ENCODE measurements at regions not wholly inside any gene's neighbourhood (a gene's known extent, or its start where the extent isn't known, plus 50 kb on each side); places are given as distances from the start of the nearest gene placed in this dataset.

DNA sequence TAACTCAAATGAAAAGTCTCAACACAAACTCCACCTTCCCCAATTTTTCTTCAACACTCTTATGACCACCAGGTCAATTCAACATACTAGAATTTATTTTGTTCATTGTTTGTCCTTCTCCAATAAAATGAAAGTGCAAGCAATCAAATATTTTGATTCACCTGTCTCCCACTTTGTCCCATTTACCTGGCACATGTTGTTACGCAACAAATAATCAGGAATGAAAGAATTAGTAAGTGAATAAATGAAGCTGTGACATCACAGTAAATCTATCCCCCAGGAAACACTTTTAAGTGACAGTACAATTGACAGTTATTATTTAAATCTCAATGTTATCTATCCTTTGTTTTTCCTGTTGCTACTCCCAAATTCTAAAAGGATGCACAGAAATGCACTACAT is 393.7 kb upstream of the OPRM1 start:
- TF ChIP-seq, protein P1, sequence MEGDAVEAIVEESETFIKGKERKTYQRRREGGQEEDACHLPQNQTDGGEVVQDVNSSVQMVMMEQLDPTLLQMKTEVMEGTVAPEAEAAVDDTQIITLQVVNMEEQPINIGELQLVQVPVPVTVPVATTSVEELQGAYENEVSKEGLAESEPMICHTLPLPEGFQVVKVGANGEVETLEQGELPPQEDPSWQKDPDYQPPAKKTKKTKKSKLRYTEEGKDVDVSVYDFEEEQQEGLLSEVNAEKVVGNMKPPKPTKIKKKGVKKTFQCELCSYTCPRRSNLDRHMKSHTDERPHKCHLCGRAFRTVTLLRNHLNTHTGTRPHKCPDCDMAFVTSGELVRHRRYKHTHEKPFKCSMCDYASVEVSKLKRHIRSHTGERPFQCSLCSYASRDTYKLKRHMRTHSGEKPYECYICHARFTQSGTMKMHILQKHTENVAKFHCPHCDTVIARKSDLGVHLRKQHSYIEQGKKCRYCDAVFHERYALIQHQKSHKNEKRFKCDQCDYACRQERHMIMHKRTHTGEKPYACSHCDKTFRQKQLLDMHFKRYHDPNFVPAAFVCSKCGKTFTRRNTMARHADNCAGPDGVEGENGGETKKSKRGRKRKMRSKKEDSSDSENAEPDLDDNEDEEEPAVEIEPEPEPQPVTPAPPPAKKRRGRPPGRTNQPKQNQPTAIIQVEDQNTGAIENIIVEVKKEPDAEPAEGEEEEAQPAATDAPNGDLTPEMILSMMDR (IDR thresholded peaks at IDR 0.05; ENCODE audit: low read depth, low read length, missing input control) = no peak
- TF ChIP-seq TAF1 (conservative IDR thresholded peaks at IDR 0.05) = no peak
- no peak for TF ChIP-seq YY1 (IDR thresholded peaks at IDR 0.05)
- TF ChIP-seq RAD21 (IDR thresholded peaks at IDR 0.05) = no peak
- TF ChIP-seq, protein P2, sequence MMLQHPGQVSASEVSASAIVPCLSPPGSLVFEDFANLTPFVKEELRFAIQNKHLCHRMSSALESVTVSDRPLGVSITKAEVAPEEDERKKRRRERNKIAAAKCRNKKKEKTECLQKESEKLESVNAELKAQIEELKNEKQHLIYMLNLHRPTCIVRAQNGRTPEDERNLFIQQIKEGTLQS (IDR thresholded peaks at IDR 0.05) = no peak
- TF ChIP-seq, protein P3, sequence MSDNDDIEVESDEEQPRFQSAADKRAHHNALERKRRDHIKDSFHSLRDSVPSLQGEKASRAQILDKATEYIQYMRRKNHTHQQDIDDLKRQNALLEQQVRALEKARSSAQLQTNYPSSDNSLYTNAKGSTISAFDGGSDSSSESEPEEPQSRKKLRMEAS (IDR thresholded peaks at IDR 0.05) = no peak
- TF ChIP-seq, protein P4, sequence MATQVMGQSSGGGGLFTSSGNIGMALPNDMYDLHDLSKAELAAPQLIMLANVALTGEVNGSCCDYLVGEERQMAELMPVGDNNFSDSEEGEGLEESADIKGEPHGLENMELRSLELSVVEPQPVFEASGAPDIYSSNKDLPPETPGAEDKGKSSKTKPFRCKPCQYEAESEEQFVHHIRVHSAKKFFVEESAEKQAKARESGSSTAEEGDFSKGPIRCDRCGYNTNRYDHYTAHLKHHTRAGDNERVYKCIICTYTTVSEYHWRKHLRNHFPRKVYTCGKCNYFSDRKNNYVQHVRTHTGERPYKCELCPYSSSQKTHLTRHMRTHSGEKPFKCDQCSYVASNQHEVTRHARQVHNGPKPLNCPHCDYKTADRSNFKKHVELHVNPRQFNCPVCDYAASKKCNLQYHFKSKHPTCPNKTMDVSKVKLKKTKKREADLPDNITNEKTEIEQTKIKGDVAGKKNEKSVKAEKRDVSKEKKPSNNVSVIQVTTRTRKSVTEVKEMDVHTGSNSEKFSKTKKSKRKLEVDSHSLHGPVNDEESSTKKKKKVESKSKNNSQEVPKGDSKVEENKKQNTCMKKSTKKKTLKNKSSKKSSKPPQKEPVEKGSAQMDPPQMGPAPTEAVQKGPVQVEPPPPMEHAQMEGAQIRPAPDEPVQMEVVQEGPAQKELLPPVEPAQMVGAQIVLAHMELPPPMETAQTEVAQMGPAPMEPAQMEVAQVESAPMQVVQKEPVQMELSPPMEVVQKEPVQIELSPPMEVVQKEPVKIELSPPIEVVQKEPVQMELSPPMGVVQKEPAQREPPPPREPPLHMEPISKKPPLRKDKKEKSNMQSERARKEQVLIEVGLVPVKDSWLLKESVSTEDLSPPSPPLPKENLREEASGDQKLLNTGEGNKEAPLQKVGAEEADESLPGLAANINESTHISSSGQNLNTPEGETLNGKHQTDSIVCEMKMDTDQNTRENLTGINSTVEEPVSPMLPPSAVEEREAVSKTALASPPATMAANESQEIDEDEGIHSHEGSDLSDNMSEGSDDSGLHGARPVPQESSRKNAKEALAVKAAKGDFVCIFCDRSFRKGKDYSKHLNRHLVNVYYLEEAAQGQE (IDR thresholded peaks at IDR 0.05) = no peak
- no peak for TF ChIP-seq FOXA1 (IDR thresholded peaks at IDR 0.05)
